ENCODE measurements at regions not wholly inside any gene's neighbourhood (a gene's known extent, or its start where the extent isn't known, plus 50 kb on each side); places are given as distances from the start of the nearest gene placed in this dataset.

- FAIRE-seq, result no peak
Measured at GRCh38 chr5:89520771-89521170, 637.8 kb upstream of the MEF2C start.

- FAIRE-seq, result no peak
Measured at GRCh38 chr5:89513299-89514044, 630.5 kb upstream of the MEF2C start.

GRCh38 chr5:89504051-89504450 lies 621.1 kb upstream of the MEF2C start:
- FAIRE-seq, result no peak

- FAIRE-seq, result no peak
Measured at GRCh38 chr5:89499787-89500186, 616.8 kb upstream of the MEF2C start.

GRCh38 chr5:89498699-89499098 lies 615.7 kb upstream of the MEF2C start:
- FAIRE-seq, result no peak

- no peak for FAIRE-seq
Measured at GRCh38 chr5:89493414-89493813, 610.4 kb upstream of the MEF2C start.

GRCh38 chr5:89484962-89485361 lies 602.0 kb upstream of the MEF2C start:
- FAIRE-seq, result no peak

GRCh38 chr5:89480406-89481007 lies 597.5 kb upstream of the MEF2C start:
- no peak for FAIRE-seq

- no peak for FAIRE-seq
Measured at GRCh38 chr5:89478851-89479250, 595.9 kb upstream of the MEF2C start.

GRCh38 chr5:89473196-89473595 lies 590.2 kb upstream of the MEF2C start:
- FAIRE-seq, result peak; percentile 13

GRCh38 chr5:89471541-89471940 lies 588.6 kb upstream of the MEF2C start:
- FAIRE-seq, result no peak

GRCh38 chr5:89471115-89471514 lies 588.1 kb upstream of the MEF2C start:
- FAIRE-seq, result no peak

GRCh38 chr5:89470658-89471057 lies 587.7 kb upstream of the MEF2C start:
- no peak for FAIRE-seq

GRCh38 chr5:89458332-89458656 lies 575.3 kb upstream of the MEF2C start:
- no peak for FAIRE-seq

GRCh38 chr5:89457411-89458331 lies 574.7 kb upstream of the MEF2C start:
- no peak for FAIRE-seq

GRCh38 chr5:89452081-89452480 lies 569.1 kb upstream of the MEF2C start:
- FAIRE-seq, result no peak

GRCh38 chr5:89451263-89451662 lies 568.3 kb upstream of the MEF2C start:
- no peak for FAIRE-seq

GRCh38 chr5:89450149-89450538 lies 567.2 kb upstream of the MEF2C start:
- no peak for FAIRE-seq

- FAIRE-seq, result no peak
Measured at GRCh38 chr5:89449392-89450148, 566.6 kb upstream of the MEF2C start.

- FAIRE-seq, result no peak
Measured at GRCh38 chr5:89447027-89447426, 564.0 kb upstream of the MEF2C start.

GRCh38 chr5:89445106-89445745 lies 562.2 kb upstream of the MEF2C start:
- no peak for FAIRE-seq

GRCh38 chr5:89444088-89444487 lies 561.1 kb upstream of the MEF2C start:
- no peak for FAIRE-seq

GRCh38 chr5:89443508-89443907 lies 560.5 kb upstream of the MEF2C start:
- no peak for FAIRE-seq
